OCI-LY3 (cell line): ENCODE measurements at regions not wholly inside any gene's neighbourhood (a gene's known extent, or its start where the extent isn't known, plus 50 kb on each side); places are given as distances from the start of the nearest gene placed in this dataset.

Experiments
- H2AFZ ChIP-seq: fragments of 200-600, 300-600 bp; shearing (Covaris generic); 2 replicates; pipeline ENCODE4 v1.6.0; 2014; ENCODE audit warnings: antibody characterized with exemption, low read depth, low read length
- H3K27ac ChIP-seq: fragments of 200-600, 300-600 bp; sonication (generic); 2 replicates; pipeline ENCODE4 v1.5.1; 2014; ENCODE audit warnings: mild to moderate bottlenecking, low read length, moderate library complexity, mixed read lengths
- H3K27me3 ChIP-seq: fragments of 200-600, 300-600 bp; sonication (generic); 2 replicates; pipeline ENCODE4 v1.6.1; 2014; ENCODE audit warnings: low read depth, low read length, mixed read lengths
- H3K36me3 ChIP-seq: fragments of 200-600, 300-600 bp; sonication (generic); replicated peaks from 2 replicates; pipeline ENCODE3; 2014; ENCODE audit warnings: low read depth, low read length, mixed read lengths
- H3K4me1 ChIP-seq: fragments of 300-600, 200-600 bp; sonication (generic); 2 replicates; pipeline ENCODE4 v1.6.1; 2014; ENCODE audit warnings: low read length, mixed read lengths
- H3K4me2 ChIP-seq: fragments of 200-600, 300-600 bp; sonication (generic); 2 replicates; pipeline ENCODE4 v1.6.1; 2014; ENCODE audit warnings: low read length, mixed read lengths
- H3K4me3 ChIP-seq: fragments of 300-600, 200-600 bp; sonication (generic); 2 replicates; pipeline ENCODE4 v1.5.1; 2014; ENCODE audit warnings: antibody characterized with exemption, mild to moderate bottlenecking, low read length, moderate library complexity
- H3K79me2 ChIP-seq: fragments of 300-600, 200-600 bp; shearing (Covaris generic); 2 replicates; pipeline ENCODE4 v1.6.1; 2014; ENCODE audit warnings: mild to moderate bottlenecking, low read length, mixed read lengths
- H3K9ac ChIP-seq: fragments of 300-600, 200-600 bp; shearing (Covaris generic); 2 replicates; pipeline ENCODE4 v1.6.0; 2014; ENCODE audit warnings: mild to moderate bottlenecking, low read length, moderate library complexity
- H3K9me3 ChIP-seq: fragments of 200-600, 300-600 bp; shearing (Covaris generic); 2 replicates; pipeline ENCODE4 v1.6.1; 2014; ENCODE audit warnings: low read length, mixed read lengths; ENCODE audit not compliant: insufficient read depth
- H4K20me1 ChIP-seq: fragments of 200-600, 300-600 bp; sonication (generic); 2 replicates; pipeline ENCODE4 v1.6.1; 2016; ENCODE audit warnings: low read length, mixed read lengths; ENCODE audit not compliant: insufficient read depth
- EZH2phosphoT487 ChIP-seq: fragments of 200-600 bp; shearing (Covaris generic); IDR thresholded peaks from 2 replicates; pipeline ENCODE4 v1.6.1; 2018; ENCODE audit warnings: antibody characterized with exemption, mixed run types, low read depth
- TF ChIP-seq, protein P1 (sequence below): fragments of 200-600, 300-600 bp; sonication (generic); IDR thresholded peaks from 2 replicates; pipeline ENCODE4 v1.5.1; 2014; ENCODE audit warnings: antibody characterized with exemption, low read length, low read depth

- H3K36me3 ChIP-seq = no peaks in the 10 kb centered on the region
- no peak for TF ChIP-seq EZH2phosphoT487
- TF ChIP-seq, protein P1, sequence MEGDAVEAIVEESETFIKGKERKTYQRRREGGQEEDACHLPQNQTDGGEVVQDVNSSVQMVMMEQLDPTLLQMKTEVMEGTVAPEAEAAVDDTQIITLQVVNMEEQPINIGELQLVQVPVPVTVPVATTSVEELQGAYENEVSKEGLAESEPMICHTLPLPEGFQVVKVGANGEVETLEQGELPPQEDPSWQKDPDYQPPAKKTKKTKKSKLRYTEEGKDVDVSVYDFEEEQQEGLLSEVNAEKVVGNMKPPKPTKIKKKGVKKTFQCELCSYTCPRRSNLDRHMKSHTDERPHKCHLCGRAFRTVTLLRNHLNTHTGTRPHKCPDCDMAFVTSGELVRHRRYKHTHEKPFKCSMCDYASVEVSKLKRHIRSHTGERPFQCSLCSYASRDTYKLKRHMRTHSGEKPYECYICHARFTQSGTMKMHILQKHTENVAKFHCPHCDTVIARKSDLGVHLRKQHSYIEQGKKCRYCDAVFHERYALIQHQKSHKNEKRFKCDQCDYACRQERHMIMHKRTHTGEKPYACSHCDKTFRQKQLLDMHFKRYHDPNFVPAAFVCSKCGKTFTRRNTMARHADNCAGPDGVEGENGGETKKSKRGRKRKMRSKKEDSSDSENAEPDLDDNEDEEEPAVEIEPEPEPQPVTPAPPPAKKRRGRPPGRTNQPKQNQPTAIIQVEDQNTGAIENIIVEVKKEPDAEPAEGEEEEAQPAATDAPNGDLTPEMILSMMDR = no peak
- H3K4me3 ChIP-seq = no peak overlapping the region
- H2AFZ ChIP-seq = no peak overlapping the region
- H4K20me1 ChIP-seq = no peaks in the 10 kb centered on the region
- H3K27me3 ChIP-seq = no peaks in the 10 kb centered on the region
- no peak overlapping the region for H3K27ac ChIP-seq
- H3K79me2 ChIP-seq = no peaks in the 10 kb centered on the region
- H3K9ac ChIP-seq = no peak overlapping the region
- H3K4me1 ChIP-seq = peaks cover 23% of the 10 kb centered on the region
- no peaks in the 10 kb centered on the region for H3K9me3 ChIP-seq
- no peak overlapping the region for H3K4me2 ChIP-seq
Observed at GRCh38 chr10:123562811-123563580, 103.2 kb upstream of the GPR26 start.

DNA sequence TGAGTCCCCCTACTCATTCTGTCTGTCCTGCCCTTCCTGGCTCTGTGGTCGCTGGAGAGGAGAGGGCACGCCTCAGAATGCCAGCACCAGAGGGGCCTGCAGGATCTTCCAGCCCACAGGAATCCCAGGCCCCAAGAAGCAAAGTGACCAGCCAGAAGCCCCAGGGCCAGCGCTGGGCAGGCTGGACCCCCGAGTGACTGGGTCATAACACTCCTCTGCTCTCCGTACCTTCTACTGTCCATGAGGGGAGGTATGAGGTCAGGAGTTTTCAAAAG, 102.6 kb upstream of the GPR26 start:
- no peaks in the 10 kb centered on the region for H4K20me1 ChIP-seq
- peaks cover 17% of the 10 kb centered on the region for H3K4me1 ChIP-seq
- no peaks in the 10 kb centered on the region for H3K27me3 ChIP-seq
- H3K36me3 ChIP-seq = no peaks in the 10 kb centered on the region
- no peak overlapping the region for H2AFZ ChIP-seq
- no peaks in the 10 kb centered on the region for H3K9me3 ChIP-seq
- H3K9ac ChIP-seq = no peak overlapping the region
- no peak overlapping the region for H3K4me3 ChIP-seq
- no peak overlapping the region for H3K4me2 ChIP-seq
- H3K27ac ChIP-seq = no peak overlapping the region
- no peaks in the 10 kb centered on the region for H3K79me2 ChIP-seq
- TF ChIP-seq EZH2phosphoT487 = no peak
- TF ChIP-seq, protein P1 = no peak

DNA sequence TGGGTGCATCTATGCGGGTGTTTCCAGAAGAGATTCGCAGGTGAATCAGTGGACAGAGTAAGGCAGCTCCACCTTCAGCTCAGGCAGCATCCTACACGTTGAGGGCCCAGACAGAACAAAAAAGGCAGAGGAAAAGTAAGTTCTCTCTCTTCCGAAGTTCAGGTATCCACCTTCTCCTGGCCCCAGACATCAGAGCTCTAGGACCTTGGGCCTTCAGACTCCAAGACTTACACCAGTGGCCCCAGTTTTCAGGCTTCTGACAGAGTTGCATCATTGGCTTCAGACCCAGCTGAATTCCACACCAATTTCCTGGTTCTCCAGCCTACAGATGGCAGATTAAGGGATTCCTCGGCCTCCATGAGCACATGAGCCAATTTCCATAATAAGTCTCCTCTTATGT, 102.2 kb upstream of the GPR26 start:
- Histone ChIP-seq H3K4me1 (peaks cover 15% of the 10 kb centered on the region), H3K79me2 (no peaks in the 10 kb centered on the region), H3K9ac (no peak overlapping the region), H3K4me2 (no peak overlapping the region), H3K36me3 (no peaks in the 10 kb centered on the region), H2AFZ (no peak overlapping the region), H4K20me1 (no peaks in the 10 kb centered on the region), H3K27ac (no peak overlapping the region), H3K9me3 (no peaks in the 10 kb centered on the region), H3K27me3 (no peaks in the 10 kb centered on the region), H3K4me3 (no peak overlapping the region)
- no peak for TF ChIP-seq EZH2phosphoT487
- TF ChIP-seq, protein P1 = no peak

GRCh38 chr10:123564631-123565030, 101.5 kb upstream of the GPR26 start:
- TF ChIP-seq EZH2phosphoT487 = no peak
- TF ChIP-seq, protein P1 = no peak
- Histone ChIP-seq H3K4me2 (no peak overlapping the region), H2AFZ (no peak overlapping the region), H3K27me3 (no peaks in the 10 kb centered on the region), H3K4me1 (peaks cover 12% of the 10 kb centered on the region), H3K27ac (no peak overlapping the region), H4K20me1 (no peaks in the 10 kb centered on the region), H3K36me3 (no peaks in the 10 kb centered on the region), H3K79me2 (no peaks in the 10 kb centered on the region), H3K9ac (no peak overlapping the region), H3K9me3 (no peaks in the 10 kb centered on the region), H3K4me3 (no peak overlapping the region)
